IPS-18a (cell line): ENCODE measurements at regions not wholly inside any gene's neighbourhood (a gene's known extent, or its start where the extent isn't known, plus 50 kb on each side); places are given as distances from the start of the nearest gene placed in this dataset.
"Not testable (repeated sequence)": the region's sequence is repeated elsewhere in the genome, so short reads cannot be mapped to it uniquely, and the experiment has no call there.

Experiments used
- H3K27ac ChIP-seq: one replicate; pipeline ENCODE4 v1.5.1; 2013; ENCODE audit warnings: low read length
- H3K27me3 ChIP-seq: one replicate; pipeline ENCODE4 v1.6.1; 2013; ENCODE audit warnings: mild to moderate bottlenecking, low read length; ENCODE audit not compliant: control insufficient read depth, insufficient read depth
- H3K36me3 ChIP-seq: one replicate; pipeline ENCODE4 v1.6.1; 2013; ENCODE audit warnings: low read depth, low read length; ENCODE audit not compliant: control insufficient read depth
- H3K4me1 ChIP-seq: one replicate; pipeline ENCODE4 v1.6.1; 2013; ENCODE audit warnings: low read depth, low read length; ENCODE audit not compliant: control insufficient read depth
- H3K4me3 ChIP-seq: one replicate; pipeline ENCODE4 v1.5.1; 2013; ENCODE audit warnings: low read length
- H3K9ac ChIP-seq: one replicate; pipeline ENCODE4 v1.6.1; 2013; ENCODE audit warnings: mild to moderate bottlenecking, low read length, moderate library complexity
- H3K9me3 ChIP-seq: one replicate; pipeline ENCODE4 v1.6.1; 2013; ENCODE audit warnings: low read depth, low read length; ENCODE audit not compliant: control insufficient read depth

DNA sequence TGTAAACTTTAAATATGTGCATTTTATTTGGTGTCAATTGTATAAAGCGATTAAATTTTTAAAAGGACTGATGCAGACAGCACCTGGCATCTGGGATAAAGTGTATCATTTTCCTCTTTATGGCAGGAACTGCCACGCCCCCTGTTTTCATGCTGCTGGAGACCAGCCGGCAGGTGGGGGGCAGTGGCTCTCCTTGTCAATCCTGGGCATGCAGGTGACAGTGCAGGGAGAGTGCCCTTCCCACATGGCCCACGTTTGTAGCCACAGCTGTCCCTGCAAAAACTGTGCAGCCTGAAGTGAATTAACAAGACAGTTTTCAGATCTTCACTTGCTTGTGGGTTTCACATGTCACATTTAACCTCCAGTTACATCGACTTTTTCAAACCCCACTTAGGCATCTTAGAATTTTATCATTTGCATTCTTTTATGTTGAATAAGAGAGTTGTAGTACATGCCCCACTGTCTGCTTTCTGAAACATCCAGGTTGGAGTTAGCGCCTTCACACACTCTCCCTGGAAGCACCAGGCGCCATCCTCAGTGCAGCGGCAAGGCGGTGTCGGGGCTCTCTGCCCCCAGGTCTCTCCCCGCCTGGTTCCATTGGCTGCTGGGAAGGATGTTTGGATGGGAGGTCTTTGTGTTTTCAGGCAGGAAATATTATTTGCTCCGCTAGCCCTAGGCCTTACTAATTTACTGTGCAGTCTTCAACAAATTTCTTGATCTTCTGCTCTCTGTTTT is 134.2 kb upstream of the FAN1 start:
- not testable (repeated sequence) for H3K9me3 ChIP-seq, H3K4me3 ChIP-seq, H3K9ac ChIP-seq, H3K27ac ChIP-seq, H3K4me1 ChIP-seq, H3K36me3 ChIP-seq, H3K27me3 ChIP-seq

DNA sequence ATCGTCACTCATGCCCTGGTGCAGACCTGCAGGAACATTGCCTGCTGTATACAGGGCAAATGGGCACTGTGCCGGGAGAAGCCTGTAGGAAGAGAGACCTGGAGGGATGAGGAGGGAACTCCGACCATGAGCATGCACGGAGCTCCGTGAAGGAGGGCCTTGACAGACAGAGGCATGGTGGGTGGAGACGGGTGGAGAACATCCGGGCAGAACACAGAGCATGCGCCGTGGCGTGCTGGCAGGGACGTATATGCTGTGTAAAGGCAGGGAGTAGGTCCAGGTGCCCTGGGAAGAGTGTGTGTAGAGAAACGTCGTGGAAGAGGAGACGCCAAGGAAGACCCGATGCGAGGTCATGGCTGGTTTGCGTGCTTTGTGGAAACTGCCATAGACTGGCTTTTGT is 133.0 kb upstream of the FAN1 start:
- Histone ChIP-seq H3K27ac (no peak overlapping the region), H3K9ac (no peak overlapping the region), H3K9me3 (peaks cover 8% of the 10 kb centered on the region), H3K27me3 (no peaks in the 10 kb centered on the region), H3K36me3 (no peaks in the 10 kb centered on the region), H3K4me3 (no peak overlapping the region), H3K4me1 (no peaks in the 10 kb centered on the region)

DNA sequence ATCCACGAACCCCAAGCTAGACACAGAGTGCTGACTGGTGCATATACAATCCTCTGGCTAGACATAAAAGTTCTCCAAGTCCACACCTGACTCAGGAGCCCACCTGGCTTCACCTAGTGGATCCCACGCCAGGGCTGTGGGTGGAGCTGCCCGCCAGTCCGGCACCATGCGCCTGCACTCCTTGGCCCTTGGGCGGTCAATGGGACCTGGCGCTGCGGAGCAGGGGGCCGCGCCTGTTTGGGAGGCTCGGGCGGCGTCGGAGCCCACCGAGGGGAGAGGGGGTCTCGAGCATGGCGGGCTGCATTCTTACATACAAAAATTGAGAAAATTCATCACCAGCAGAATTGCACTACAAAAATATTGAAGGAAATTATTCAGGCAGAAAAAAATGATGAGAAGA is 120.7 kb upstream of the FAN1 start:
- Histone ChIP-seq H3K27me3 (no peaks in the 10 kb centered on the region), H3K9ac (no peak overlapping the region), H3K9me3 (no peaks in the 10 kb centered on the region), H3K27ac (no peak overlapping the region), H3K4me1 (no peaks in the 10 kb centered on the region), H3K36me3 (no peaks in the 10 kb centered on the region), H3K4me3 (no peak overlapping the region)

DNA sequence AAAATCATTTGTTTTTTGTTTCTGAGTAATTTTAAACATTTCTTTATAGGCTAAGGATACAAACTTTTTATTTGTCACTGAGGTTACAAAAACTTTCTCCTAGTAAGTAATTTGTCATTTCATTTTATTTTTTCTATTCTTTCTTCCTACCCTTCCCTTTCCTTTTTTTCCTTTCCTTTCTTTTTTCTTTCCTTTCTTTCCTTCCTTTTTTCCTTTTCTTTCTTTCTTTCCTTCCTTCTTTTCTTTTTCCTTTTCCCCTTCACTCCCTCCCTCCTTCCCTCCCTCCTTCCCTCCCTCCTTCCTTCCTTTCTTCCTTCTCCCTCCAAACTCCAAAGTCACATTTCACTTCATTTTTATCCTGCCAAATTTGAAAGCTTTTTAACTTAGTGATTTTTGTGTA is 115.1 kb upstream of the FAN1 start:
- Histone ChIP-seq H3K27ac (no peak overlapping the region), H3K27me3 (no peaks in the 10 kb centered on the region), H3K9me3 (no peaks in the 10 kb centered on the region), H3K36me3 (no peaks in the 10 kb centered on the region), H3K9ac (no peak overlapping the region), H3K4me1 (no peaks in the 10 kb centered on the region), H3K4me3 (no peak overlapping the region)

DNA sequence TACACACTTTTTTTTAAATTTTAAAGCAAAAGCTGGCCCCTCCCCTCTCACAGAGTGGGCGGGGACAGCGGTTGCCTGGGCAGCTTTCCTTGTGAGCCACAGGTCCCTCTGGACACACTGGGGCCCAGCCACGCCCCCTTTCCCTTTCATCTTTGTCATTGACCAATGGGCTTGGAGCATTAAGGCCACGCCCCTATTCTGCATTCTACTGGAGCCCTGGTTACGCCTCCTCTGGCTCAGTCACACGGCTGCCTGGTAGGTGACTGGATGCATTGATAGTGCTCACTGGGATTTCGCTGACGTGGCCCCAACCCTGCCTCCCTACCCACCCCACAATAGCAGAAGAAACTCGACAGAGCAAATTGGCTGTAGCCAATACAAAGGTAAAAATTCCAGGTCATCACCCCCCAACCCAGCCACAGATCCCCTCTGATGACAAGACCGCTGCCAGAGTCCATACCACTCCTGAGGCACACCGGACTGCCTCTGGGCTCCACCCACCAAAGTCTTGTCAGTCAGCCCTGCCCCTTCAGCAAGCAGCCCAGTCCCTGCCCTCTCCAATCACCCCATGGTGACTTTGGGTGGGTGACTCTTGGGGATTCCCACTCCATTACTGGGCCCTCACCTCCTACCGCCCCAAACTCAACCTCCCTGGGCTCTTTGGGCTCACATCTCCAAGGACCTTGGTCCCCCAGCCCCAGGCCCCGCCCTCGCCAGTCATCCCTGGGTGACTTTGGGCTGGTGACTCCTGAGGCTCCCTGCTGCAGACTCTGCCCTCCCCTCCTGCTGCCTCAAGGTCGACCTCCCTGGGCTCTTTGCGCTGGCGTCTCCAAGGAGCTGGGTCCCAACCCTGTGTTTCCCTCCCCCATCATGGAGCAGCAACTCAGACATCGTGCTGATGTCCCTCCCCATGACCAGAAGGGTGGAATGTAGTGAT is 112.2 kb upstream of the FAN1 start:
- Histone ChIP-seq H3K27ac (no peak overlapping the region), H3K4me1 (no peaks in the 10 kb centered on the region), H3K36me3 (no peaks in the 10 kb centered on the region), H3K9me3 (no peaks in the 10 kb centered on the region), H3K27me3 (no peaks in the 10 kb centered on the region), H3K4me3 (no peak overlapping the region), H3K9ac (no peak overlapping the region)

DNA sequence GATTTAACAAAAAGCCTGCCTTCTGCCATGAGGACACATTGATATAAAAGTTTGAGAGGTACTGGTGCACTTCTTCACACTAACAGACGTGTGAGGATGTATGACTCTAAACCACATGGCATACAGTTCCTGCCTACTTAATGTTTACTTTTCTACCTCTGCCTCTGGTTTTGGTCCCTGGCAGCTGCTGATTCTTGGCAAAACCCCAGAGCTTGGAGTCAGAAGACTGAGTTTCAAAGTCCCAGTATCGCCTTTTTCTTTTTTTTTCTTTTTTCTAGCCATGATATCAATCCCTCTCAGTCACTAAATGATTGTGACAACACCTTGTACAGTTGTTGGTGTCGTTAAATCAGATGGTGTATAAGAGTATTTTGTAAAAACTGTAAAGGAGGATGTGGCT is 110.9 kb upstream of the FAN1 start:
- not testable (repeated sequence) for H3K36me3 ChIP-seq, H3K9ac ChIP-seq, H3K4me3 ChIP-seq, H3K27ac ChIP-seq, H3K9me3 ChIP-seq, H3K27me3 ChIP-seq, H3K4me1 ChIP-seq

DNA sequence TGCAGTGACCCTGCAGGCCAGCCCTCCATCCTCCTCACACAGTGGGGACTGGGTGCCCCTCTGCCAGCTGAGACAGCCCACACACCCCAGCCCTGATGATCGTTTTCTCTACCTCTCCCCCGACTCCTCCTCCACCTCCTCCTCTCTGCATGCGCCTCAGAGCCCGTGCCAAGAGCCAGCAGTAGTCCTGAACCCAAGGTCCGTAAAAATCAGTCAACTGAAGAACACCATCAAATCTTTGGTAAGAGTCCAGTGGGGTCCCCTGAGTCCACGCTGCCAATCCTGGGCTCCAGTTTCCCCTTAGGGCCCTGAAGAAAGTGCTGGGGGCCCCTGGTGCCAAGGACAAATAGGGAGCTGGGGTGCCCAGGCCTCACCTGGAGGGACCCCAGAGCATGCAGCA is 109.3 kb upstream of the FAN1 start:
- H3K27ac ChIP-seq, result no peak overlapping the region
- H3K9ac ChIP-seq, result no peak overlapping the region
- H3K4me3 ChIP-seq, result no peak overlapping the region
- no peaks in the 10 kb centered on the region for H3K9me3 ChIP-seq
- H3K27me3 ChIP-seq, result no peaks in the 10 kb centered on the region
- no peaks in the 10 kb centered on the region for H3K36me3 ChIP-seq
- H3K4me1 ChIP-seq, result no peaks in the 10 kb centered on the region

DNA sequence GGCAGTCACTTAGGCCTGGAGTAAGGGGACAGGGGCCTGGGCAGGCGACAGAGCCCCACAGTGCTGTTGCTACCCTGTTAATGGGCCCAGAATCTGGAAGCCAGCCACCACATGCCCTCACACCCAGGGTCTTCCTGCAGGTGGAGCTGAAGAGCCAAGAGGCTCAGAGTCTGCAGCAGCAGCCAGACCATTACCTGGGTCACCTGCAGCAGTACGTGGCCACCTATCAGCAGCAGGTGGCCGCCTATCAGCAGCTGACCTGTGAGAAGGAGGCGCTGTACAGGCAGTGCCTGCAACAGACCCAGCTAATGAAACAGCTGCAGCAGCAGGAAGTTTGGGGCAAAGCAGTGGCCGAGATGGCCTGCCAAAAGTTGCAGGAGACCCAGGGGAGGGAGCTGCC is 104.2 kb upstream of the FAN1 start:
- not testable (repeated sequence) for H3K4me1 ChIP-seq, H3K27me3 ChIP-seq, H3K9me3 ChIP-seq, H3K27ac ChIP-seq, H3K4me3 ChIP-seq, H3K9ac ChIP-seq, H3K36me3 ChIP-seq

DNA sequence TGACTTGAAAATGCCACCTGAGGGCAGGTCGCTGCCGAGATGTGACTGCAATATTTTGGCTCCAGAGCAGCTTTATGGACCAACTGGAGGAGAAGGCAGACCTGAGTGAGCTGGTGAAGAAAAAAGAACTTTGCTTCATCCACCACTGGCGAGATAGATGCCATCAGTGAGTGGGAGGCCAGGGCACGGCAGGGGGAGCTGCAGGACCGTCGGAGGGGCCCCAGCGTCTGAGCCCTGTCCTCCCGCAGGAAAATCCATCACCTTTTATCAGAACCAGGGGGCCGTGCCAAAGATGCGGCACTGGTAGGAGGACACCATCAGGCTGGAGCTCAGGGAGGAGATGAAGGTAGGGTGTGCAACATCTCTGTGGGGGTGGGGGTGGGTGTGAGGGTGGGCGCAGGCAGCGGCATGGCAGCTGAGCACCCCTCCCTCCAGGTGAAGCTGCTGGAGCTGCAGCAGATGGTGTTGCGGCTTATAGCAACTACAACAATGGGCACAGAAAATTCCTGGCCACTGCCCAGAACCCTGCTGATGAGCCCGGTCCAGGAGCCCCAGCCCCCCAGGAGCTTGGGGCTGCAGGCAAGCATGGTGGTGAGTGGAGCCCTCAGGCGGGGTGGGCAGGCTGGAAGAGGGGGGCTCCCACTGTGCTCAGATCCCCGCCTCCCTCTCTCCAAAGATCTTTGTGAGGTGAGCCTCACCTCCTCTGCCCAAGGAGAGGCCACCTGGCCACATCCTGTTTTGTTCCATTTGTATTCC is 102.4 kb upstream of the FAN1 start:
- not testable (repeated sequence) for H3K9ac ChIP-seq, H3K27me3 ChIP-seq, H3K9me3 ChIP-seq, H3K36me3 ChIP-seq, H3K27ac ChIP-seq, H3K4me1 ChIP-seq, H3K4me3 ChIP-seq

DNA sequence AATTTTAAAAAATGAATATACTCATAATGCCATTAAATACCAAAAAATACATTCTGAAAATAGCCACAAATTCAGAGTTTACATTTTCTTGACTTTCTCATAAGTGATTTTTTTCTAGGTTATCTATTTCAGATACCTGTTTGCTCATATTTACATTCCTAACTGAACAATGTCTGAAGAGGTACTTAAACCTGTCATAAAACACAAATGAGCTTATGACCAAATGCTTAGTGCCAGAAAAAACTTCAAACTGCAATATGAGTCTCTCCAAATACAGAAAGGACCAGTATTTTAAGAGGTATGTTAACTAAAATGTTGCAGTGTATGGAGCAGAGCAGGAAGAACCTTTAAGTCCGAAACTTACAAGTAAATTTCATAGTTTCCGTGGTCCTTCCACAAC is 101.7 kb upstream of the FAN1 start:
- not testable (repeated sequence) for H3K4me3 ChIP-seq, H3K9me3 ChIP-seq, H3K27me3 ChIP-seq, H3K9ac ChIP-seq, H3K36me3 ChIP-seq, H3K4me1 ChIP-seq, H3K27ac ChIP-seq

DNA sequence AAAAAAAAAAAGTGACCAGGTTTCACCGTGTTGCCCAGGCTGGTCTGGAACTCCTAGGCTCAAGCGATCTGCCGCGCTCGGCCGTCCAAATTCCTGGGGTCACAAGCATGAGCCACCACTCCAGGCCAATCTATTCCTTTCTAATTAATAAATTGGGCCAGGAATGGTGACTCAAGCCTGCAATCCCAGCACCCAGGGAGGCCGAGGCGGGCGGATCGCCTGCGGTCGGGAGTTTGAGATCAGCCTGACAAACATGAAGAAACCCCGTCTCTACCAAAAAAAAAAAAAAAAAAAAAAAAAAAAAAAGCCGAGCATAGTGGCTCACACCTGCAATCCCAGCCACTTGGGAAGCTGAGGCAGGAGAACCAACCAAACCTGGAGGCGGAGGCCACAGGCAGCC is 100.0 kb upstream of the FAN1 start:
- H3K27me3 ChIP-seq, H3K27ac ChIP-seq, H3K4me1 ChIP-seq, H3K9me3 ChIP-seq, H3K9ac ChIP-seq, H3K36me3 ChIP-seq, H3K4me3 ChIP-seq: not testable (repeated sequence)
